Stimulated activated CD8-positive, alpha-beta memory T cell treated with anti-CD3 and anti-CD28 coated beads, Interleukin-15, amount 100 ng/mL, for 48 hours (primary cell): ENCODE measurements at regions not wholly inside any gene's neighbourhood (a gene's known extent, or its start where the extent isn't known, plus 50 kb on each side); places are given as distances from the start of the nearest gene placed in this dataset.
A peak's percentile ranks its signal among the peaks of the same experiment; 100 is the strongest.

Experiments used
- DNase-seq, 2 donors: peaks; one replicate each; pipeline ENCODE4 v3.0.0-alpha.2; 2020; ENCODE audit warnings: low read depth in 2 of 2

- DNase-seq, result no peak
Observed at GRCh38 chr12:66852091-66852490, 173.2 kb upstream of the GRIP1 start.

GRCh38 chr12:66852765-66853164 is 173.9 kb upstream of the GRIP1 start:
- DNase-seq, result no peak

DNA sequence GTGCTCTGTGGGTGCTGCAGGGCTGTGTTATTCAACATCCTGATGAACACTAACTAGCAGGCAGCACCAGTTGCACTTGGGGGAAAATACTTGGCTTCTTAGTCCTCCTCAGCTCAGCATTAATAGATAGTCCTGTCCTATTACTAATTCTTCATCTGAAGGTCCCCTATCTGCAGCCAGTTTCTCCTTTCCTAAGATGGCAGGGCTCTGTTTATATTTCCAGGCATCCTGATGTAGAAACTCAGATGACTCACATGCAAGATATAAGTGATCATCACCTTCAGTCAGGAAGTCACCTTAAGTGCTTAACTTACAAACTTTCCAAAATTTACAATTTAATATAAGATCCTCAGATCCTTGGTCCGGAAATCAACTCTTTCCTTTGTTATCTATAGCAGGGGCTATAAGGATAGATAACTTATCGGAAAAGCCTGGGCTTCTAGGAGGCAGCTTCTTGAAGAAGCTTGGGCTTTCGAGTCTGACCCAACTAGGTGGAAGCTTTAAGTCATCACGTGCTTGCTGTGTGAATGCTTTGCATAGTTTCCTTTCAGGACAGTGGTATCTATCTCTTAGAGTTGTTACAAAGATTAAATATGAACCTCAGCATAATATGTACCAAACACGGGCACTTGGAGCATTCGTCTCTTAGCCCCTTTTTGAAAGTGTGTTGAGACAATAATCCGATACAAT is 181.0 kb upstream of the GRIP1 start:
- no peak for DNase-seq

DNA sequence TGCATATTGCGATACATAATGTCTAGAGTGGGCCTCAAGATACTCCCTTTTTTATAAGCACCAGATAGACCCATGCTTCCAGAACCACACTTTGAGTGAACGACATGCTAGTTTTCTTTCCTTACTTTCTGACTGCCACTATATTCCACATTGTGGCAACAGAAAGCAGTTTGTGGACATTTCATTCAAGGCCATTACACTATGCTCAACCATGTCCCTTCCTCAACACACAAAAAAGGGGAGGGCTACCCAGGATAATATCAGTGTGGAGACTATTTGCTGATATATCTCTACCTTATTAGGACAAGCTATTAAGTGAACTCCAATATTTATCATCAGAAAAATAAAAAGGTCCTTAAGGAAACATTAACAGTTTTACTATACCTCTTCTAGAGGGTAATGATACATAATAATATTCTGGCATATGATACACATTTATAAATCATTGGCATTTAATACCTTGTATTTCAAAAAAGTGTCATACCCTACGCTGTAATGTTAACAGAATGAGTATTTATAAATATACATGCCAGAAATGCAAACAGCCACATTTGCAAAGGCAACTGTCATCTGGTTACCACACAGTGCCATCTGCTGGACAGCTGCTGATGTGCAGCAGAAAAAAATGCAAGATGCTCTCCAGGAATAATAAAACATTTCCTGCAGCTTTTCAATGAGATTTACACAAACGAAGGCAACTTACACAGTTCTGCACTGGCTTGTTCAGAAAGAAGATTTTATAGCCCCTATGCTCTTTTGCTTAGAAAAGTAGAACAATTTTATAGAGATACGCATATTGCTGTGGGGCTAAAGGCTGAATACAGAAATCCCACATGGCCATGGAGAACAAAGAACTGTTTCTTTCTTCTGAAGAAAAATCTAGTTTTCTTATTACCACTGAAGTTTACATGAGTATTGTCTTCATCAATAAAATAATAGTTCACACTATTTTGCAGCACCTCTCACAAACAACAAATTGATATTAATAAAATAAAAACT is 182.2 kb upstream of the GRIP1 start:
- peak; percentile 17 to 23 for DNase-seq

GRCh38 chr12:66862356-66862985 is 183.6 kb upstream of the GRIP1 start:
- no peak for DNase-seq

- DNase-seq, result no peak
Observed at GRCh38 chr12:66863276-66863675, 184.4 kb upstream of the GRIP1 start.

GRCh38 chr12:66877925-66878324 is 199.0 kb upstream of the GRIP1 start:
- no peak for DNase-seq

GRCh38 chr12:66879409-66879808 is 200.5 kb upstream of the GRIP1 start:
- no peak for DNase-seq

DNA sequence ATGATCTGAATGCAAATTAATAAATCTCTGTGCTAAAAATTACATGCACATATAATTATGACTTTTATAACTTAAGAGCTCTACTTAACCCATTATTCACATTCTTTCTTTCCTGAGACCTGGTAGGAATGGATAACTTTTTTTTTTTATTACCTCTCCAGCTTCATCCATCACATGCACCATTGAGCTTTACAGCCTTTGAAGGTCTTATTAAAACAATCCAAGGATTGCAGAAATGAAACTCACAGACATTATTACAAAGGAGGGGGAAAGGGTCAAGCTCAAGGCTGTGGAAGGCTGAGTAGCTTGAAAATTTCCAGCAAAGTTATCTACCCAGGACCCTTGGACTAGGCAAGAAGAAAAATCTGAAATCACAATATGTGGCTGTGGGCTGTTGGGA is 202.5 kb upstream of the GRIP1 start:
- DNase-seq, result no peak

DNA sequence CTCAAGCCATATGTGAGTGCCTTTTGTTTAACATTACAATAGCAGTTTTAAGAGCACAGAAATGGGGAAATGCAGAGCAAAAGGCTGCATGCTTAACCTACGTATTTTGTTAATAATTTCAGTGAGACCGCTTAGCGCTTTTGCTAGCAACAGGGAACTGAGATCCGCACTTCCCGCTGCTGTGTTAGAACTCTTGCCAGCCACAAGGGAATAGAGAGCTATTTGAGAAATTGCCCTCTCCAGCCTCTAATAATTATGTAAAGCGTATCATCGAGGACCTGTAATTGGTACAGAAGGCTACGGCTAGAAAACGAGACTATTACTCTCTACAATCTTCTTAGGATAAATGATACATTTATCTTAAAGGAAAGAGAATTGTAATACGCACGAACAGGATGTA is 205.2 kb upstream of the GRIP1 start:
- DNase-seq, result no peak

- DNase-seq, result no peak
Observed at GRCh38 chr12:66885115-66885875, 206.4 kb upstream of the GRIP1 start.

DNA sequence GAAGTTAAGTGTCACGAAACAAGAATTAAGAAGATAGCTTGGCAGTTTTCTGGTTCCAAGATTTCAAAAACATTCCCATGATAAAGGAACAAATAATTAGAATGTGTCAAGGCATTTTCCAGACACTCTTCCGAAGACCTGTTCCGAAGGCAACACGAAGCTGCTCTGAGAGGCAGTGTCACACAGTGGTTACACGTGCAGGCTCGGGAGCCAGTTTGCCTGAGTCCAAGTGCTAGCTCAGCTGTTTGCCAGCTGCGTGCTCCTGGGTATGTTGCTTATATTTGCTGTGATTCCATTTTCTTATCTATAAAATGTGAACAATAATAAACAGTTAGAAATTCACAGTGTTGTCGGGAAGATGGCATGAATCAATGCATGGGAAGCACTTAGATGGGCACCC is 217.9 kb upstream of the GRIP1 start:
- no peak for DNase-seq

DNA sequence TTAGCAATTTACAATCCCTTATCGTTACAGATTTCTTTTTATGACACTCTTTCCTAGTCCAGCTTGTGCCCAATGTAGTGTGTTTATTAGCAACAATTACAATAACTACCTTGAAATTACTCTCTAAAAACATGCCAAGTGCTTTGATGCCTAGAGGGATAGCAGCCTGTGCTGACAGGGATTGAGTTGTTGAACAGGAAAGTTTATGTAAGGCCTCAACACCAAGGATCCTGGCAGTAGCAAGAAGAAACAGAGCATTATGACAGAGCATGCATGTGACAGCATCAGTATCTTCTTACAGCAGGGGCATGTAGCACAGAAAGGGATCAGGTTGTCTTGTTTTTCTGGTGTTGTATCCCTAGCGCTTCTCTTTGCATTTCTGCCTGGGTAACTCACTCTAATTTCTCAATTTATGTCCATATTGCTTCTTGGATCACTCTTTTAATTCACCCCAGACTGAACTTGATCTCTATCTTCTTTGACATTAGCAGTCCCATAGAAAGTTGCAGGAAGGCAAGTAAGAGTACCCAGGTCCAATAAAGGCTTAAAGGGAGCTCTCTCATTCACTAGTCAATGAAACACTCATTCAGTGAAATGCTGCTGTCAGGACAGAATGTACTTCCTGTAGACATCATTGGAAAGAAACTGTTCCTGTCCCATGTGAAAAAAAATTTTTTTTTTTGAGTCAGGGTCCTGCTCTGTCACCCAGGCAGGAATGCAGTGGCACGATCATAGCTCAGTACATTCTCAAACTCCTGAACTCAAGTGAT is 220.0 kb upstream of the GRIP1 start:
- no peak for DNase-seq

GRCh38 chr12:66899588-66899987 is 220.7 kb upstream of the GRIP1 start:
- no peak for DNase-seq

DNA sequence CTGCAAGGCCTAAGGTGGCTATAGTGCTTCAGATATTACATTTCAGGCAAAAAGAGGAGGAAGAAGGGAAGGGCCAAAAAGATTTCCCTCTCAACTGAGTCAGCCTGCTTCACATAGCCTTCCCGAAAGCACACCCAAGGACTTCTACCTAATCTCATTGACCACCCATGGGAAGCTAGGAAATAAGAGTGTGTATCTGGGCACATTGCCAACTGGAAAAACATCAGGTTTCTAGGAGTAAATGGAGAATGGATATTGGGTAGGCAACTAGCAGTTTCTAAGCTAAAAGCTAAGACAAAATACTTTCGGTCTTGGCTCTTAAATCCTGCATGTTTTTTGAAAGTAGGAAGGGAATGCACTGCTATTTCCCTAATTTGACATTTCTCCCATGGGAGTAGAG is 221.7 kb upstream of the GRIP1 start:
- DNase-seq, result no peak

- DNase-seq, result no peak
Observed at GRCh38 chr12:66901138-66901932, 222.5 kb upstream of the GRIP1 start.

DNA sequence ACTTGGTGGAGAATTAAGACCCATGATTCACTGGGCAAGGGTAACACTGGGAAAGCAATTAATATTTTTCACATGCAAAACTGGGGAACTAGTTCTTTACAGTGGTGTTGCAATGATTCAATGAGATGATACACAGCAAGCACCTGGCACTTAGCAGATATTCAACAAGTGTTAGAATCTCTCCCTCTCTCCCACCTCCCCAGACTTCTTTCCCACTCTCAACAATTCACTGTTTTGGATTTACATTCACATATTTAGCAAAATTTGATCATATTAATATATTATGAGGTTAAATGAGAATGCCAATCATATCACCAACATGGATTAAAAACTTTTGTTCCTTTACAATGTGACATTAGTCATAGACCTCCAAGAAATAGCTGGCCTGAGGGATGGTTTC is 223.1 kb upstream of the GRIP1 start:
- no peak for DNase-seq

DNA sequence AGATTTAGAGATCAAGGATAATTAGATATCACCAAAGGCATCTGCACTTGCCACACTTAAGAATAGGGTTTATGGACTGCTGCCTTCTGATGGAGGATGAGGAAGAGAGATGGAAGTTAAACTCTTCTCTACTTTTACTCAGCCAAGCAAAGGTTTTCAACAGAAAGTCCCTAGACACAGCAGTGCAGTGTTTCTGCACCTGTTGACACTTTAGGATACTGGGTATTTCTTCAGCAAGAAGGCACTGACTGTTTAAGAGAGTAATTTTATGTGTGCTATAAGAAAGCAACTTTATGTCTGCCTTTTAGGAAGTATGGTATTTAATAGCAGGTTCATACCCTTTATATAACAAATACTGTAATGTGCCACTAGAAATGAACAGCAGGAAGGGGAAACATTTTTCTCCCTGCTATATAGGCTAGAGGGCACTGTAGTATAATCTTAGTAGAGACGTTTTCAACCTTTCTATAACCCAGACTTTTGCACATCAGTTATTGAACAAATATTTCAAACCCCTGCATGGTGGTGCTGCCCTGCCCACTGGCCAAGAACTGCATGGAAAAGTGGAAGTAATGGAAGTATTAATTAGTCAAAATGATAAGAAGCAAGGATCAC is 225.0 kb upstream of the GRIP1 start:
- no peak for DNase-seq

DNA sequence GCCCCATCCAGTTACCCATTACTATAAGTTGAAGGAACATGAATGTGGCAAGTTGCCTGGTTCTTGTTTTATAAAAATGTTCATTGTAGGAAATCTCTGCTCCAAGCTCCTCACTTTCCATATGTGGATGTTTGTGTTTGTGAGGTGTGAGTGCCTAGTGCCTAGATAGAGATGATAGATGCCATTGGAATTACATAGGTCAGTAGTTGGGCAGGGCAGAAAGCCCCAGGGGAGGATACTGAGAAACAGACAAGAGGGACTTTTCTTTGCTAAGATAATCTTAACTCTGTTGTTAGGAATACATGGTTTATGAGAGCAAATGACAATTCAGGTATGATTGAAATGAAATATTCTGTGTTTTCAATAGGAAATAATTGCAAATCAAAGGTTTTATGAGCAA is 226.3 kb upstream of the GRIP1 start:
- DNase-seq, result no peak
